Mucosa of gallbladder (tissue), 1 donor: ENCODE measurements at regions not wholly inside any gene's neighbourhood (a gene's known extent, or its start where the extent isn't known, plus 50 kb on each side); places are given as distances from the start of the nearest gene placed in this dataset.

Experiments
- DNase-seq: peaks from one replicate; pipeline ENCODE4 v3.0.0-alpha.2; 2020; ENCODE audit warnings: low spot score
- donor health status: DM: no; HTN: no; CAD: no.

DNA sequence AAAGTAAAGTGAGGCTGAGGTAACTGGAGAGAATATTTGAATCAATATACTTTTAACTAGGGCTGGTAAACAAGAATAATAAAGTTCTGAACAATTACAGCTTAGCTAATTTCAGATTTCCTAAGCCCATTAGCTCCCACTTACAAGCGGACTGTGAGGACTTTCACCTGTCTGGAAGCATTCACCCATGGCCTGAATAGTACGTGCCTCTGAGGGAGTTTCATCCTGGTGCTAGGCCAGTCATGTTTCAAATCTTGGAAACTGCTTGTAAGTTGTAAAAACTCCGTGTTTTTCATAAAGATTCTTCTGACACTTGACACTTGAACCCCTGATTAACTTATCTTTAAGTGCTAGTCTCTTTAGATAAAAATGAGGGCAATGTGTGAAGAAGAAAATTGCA, 975.2 kb upstream of the GHITM start:
- no peak for DNase-seq

DNA sequence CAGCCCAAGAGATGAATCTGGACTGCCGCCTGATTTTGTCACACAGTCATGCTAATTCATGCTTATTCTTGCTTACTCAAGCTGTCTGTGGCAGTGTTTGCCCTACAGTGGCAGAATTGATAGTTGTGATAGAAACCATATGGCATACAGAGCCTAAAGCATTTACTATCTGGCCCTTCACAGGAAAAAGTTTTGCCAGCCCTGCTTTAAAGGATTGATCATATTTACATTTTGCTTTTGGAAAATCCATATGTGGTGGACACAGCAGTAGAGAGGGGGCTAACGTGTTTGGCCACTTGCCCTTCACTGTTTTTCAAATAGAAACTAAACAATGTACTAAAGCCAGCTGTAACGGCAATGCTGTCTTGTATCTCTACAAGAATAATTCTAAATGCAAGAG, 974.0 kb upstream of the GHITM start:
- no peak for DNase-seq

DNA sequence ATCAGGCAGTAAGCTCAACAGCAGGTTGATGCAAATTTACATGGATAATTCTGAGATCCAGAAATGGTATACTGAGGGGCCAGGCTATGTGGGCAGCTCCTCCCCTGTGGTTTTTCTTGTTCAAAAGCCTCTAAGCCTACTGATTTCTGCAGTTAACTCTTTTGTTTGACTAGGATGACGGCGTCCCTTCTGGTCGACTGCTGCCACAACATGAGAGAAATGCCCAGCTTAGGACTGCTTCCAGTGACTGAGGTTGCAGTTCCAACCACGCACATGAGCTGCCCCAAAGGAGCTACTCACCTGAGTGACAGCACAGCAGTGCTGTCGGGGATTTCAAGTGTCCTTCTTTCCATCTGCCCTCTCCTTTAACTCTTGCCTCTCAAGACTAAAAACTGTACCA, 973.0 kb upstream of the GHITM start:
- no peak for DNase-seq

DNA sequence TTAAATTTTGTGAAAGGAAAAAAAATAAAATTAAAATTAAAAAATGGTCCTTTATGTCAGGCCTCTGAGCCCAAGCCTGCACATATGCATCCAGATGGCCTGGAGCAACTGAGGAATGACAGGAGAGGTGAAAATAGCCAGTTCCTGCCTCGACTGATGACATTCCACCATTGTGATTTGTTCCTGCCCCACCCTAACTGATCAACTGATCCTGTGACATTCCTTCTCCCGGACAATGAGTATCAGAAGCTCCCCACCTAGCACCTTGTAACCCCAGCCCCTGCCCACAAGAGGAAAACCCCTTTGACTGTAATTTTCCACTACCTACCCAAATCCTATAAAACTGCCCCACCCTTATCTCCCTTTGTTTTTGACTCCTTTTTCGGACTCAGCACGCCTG, 972.2 kb upstream of the GHITM start:
- DNase-seq: no peak

DNA sequence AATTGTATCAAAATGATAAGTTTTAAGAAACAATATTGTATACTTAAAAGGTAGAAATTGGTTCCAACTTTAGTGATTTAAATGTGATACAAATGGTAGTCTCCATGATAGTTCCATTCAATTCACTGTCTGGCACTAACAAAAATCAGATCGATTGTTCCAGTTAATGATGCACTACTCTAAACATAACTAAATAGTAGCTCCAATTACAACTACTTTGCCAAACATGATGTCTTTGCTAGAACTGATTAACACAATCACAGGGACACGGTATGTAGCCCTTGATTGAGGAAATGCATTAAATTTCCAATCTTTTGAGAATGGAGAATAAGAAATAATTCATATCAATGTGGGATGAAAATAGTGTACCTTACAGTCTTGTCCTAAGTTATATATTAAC, 962.4 kb upstream of the GHITM start:
- no peak for DNase-seq

DNA sequence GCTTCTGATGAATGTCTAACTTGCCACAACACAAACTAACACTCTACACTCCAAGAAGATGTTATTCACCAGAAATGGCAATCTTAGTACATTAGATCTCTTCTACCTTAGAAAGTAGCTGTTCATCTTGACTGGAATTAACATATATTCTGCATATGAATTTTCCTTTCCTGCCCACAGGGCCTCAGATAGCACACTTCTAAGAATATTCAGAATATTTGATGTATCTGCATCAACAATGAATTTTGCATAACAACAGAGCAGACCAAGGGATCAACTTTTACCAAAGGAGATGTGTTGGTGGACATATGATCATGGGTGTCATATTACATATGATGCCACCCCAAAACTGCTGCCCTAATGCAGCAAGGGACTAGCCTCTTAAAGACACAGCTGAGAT, 960.8 kb upstream of the GHITM start:
- DNase-seq: no peak

DNA sequence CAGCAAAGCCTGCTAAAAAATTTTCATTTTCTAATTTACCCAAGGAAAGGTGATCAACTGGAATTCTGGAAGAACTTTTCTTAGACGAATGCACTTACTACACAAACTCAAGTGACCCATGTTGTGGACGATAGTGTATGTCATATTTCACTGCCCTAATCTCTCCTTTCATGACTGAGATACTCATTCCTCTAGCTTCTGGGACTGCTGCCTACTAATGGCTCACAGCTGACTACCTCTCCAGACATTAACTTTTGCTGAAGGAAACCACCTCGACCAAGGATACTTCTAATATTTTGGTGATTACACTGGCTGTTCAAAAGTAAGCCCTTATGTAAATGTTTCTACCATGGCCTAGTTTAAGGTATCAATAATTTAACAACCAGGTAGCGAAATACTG, 959.9 kb upstream of the GHITM start:
- DNase-seq: no peak

DNA sequence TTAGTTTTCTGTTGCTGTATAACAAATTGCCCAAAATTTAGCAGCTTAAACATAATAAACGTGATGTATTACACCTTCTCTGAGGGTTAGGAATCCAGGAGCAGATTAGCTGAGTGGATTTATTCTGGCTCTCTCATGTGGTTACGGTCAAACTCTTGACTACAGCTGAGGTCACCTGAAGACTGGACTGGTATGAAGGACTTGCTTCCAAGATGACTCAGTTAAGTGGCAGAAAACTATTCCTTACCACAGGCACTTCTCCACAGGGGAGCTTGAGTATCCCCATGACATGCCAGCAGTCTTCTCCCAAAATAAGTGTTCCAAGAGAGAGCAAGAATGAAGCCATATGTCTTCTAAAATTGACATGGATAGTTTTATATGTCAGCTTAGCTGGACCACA, 957.2 kb upstream of the GHITM start:
- no peak for DNase-seq

DNA sequence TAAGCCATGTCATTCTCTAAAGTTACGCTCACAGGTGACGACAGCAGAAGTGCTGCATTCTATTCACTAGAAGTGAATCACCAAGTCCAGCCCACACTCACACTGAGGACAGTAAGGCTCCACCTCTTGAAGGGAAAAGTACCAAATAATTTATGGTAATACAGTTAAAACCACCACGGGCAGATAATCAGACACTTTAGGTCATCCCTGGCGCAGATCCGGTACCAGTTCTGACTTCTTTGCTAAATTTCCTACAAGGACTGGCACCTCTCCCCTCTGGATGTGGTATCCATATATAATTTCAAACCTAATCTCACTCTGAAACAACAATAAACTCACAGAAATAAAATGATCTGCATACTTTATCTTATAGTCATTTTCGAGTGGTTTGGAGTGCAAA, 954.7 kb upstream of the GHITM start:
- DNase-seq: no peak

DNA sequence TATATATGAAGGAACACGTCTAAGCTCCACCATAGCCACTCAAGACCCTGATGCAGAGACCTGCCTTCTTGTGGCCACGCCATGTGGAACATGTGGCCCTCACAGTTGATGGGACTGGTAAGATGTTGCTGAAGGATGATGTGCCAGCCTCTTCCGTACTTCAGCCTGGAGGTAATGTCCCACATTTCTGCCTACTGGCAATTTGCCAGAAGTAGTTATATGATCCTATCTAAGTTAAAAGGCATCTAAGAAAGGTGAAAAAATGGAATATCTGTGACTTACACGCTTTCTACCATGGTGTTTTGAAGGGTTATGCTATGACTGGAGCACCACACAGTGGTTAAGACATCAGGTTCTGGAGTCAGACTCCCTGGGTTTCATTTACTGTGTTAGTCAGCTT, 948.7 kb upstream of the GHITM start:
- DNase-seq: no peak

DNA sequence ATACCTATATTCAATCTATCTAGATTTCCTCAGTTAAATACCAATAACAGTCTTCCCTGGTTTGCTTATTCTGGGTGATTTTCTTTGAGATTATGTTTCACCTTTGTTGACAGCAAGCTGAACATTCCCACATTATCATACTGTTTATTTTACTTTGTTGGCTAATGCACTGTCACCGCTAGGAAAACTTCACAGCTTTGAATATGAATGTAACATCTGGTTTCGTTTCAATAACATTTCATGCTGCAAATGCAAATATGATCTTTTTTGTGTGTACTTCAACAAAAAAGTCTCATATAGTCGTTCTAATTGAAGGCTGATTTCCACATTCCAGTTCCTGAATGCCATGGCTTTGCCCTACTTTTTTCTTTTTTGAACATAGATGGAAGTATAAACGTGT, 946.3 kb upstream of the GHITM start:
- DNase-seq: no peak

DNA sequence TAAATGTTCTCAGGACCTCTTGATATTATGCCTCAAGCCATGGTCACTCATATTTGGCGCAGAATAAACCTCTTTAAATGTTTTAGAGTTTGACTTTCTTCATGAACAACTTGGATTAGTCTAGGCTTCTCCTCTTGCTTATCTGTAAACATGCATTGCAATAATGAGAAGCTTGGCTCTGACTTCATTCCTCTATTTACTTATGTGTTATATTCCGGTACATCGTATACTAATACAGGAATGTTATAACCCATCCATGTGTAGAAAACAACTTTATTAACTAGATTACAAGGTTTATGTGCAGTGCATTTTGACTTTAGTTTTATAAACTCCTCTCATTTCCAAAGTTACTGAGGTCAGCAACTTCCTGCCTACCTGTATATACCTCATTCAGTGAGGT, 944.3 kb upstream of the GHITM start:
- DNase-seq: no peak

DNA sequence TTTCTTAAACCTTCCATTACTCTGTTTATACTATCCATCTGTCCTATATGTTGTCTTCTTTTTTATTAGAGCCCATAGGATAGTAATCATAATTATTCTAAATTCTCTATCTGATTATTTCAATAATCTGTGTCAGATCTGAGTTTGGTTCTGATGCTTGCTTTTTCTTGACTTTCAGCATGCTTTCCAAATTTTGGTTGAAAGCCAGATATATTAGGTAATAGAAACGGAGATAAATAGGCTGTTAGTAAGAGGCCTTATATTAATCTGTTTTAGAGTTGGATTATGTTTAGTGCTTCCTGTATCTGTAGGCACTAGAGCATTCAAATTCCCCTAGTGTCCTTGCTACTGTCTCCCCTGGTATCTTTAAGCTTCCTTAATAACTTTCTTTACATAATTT, 939.9 kb upstream of the GHITM start:
- DNase-seq: no peak

DNA sequence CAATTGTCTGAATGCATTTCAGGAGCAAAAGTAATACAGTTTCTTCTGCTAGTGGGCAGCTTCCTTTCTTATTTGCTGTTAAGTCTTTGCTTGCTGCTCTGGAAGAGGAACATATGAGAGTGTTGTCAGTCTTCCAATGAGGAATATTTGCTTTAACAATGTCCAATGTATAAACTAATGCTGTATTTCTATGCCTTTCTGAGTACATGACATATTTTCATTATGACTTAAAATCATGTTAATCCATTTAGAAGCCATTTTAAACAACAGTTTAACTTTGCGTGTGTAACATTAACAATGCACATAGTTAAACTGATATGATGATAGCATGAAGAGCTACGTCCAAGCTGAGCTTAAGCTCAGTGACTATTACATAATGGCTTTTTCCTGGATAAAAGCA, 933.4 kb upstream of the GHITM start:
- DNase-seq: no peak

DNA sequence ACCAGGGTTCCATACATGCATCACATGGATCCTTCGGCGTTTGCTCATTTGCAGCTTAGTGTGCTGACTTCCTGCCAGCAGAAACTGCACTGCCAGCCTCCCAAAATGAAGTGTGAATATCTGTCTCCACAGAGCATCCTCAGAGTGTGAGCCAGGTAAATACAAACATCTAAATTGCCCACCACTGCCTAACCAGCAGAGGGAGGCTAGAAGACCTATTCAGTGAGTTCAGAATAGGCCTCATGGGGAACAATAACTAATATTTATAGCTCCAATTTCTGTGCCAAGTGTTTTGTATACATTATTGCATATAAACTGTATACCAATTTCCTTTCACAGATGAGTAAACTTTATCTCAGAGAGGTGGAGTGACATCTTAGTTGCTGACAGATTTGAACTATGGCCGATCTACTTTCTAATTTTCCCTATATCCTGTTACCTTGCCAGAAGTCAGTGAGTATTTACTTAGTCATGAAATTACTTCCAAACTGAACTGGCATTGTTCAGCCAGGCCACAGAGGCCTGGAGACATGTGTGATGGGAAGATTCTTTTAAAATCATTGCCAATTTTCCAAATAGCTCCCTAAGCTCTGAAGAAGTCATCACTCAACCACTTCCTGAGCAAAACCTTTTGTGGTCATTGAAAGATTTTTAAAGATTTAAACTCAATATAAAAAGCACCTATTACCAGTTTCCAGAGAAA, 926.5 kb upstream of the GHITM start:
- DNase-seq: no peak

DNA sequence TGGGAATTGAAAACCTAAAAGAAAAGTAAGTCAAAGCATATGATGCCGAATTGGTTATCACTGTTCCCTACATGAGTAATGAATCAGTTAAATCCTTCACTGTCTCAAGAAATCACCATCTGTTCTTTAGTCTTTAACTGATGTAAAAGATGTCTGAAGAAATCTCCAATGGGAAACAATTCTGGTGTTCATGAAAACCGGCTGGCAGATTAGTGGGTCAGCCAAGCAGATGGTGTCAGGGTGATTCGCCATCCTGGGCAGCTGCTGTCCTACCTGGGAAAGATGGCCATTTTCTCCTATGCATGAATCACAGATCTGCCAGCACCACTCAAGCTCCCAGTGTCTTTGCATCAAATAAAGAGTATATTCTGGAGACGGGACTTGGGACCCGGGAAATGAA, 925.2 kb upstream of the GHITM start:
- DNase-seq: no peak

DNA sequence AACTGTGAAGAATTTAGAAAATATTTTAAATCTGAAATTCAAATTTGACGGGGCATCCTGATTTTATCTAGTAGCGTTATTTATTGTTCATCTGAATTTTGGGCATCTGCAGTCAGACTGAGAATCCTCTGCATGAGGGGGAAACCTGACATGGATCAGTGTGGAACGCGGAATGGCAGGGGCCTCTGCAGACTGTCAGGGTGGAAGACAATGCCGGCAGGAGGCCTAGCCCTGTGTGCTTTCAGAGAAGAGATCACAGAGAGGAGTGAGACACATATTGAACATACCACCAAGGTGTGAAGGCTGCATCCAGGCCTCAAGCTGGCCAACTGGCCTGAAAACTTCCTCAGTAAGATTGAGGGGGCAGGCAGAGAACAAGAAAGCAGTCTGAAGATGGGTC, 921.1 kb upstream of the GHITM start:
- no peak for DNase-seq

DNA sequence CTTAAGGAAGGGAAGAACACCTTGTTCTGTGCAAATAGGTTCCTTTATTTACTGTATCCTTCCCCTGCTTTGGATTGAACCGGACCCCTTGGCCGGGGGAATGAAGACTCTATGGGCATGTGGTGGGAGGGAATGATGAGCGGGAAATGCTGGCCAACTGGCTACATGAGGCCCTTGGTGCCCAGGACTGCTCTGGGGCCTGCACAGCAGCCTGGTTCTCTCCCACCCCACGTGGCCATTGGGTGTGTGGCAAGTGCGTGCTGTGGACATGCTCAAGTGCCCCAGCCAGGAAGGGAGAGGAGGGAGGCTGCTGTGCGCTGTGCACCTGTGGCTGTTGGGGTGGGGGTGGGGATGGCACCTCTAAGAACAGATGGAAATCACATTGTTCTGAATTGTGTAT, 917.0 kb upstream of the GHITM start:
- no peak for DNase-seq

DNA sequence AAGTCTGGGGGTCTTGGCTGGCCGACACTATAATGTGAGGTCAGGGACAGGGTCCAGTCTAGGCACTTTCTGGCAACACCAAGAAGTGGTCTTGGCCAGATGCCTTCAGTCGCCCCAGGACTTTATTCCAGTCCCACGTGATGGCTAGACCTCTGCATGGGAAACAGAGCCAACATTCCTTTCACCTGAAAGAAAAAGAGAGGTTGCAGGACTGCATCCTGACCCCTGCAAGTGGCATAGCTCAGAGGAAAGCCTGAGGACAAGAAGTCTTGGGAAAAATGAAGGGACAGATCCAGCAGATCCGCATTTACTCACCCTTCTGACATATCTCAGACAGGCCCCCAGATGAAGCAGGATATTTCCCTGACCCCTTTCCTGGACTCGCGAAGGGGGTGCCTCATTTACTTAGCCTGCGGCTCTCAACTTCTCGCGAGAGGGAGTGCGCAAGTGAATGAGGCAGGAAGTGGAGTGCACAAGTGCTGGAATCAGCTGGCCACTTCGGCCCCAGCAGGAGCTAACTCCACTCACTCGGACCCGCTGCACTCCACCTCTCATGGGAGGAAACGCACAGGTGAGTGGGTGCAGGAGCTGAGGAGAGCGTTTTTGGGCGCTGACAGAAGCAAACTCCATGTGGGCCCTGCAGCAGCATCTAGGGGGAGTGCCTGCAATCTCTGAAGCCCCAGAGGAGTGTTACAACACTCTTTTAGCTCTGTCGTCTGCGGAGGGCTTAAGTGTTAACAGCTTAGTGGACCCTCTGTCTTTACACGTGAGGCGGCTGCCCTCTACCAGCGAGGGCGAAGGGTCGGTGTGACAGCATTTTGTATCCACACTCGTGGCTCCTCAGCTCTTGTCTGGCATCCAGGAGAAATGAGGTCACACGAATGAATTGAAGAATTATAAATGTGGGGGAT, 916.2 kb upstream of the GHITM start:
- DNase-seq: no peak

DNA sequence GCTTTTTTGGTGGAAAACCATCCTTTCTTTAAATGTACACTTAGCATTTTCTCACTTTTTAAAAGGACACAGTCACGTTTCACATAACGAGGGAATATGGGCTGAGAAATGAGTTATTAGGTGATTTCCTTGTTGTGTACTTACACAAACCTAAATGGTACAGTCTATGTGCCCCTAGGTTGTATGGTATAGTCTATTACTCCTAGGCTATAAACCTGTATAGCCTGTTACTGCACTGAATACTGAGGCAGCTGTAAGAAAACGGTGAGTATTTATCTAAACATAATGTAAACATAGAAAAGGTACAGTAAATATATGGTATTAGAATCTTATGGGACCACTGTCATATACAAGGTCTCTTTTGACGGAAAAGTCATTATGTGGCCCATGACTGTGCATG, 913.5 kb upstream of the GHITM start:
- no peak for DNase-seq

DNA sequence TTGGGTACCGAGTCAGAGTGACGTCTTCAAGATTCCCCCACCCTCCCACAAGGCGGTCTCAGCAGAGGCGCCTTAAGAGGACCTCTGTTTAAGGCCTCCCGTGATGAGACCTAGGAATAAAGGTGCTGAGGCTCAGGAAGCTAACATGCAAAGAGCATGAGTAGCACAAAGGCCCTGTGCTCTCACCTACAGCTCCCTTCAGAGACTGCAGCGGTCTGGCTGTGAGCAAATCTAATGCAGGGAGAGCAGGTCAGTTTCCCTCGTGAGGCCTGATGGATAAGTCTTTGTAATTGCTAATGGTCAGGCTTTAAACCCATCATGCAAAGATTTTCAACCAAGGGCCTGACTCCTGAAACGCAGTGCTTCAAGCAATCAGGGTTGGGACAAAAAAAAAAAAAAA, 909.3 kb upstream of the GHITM start:
- no peak for DNase-seq

DNA sequence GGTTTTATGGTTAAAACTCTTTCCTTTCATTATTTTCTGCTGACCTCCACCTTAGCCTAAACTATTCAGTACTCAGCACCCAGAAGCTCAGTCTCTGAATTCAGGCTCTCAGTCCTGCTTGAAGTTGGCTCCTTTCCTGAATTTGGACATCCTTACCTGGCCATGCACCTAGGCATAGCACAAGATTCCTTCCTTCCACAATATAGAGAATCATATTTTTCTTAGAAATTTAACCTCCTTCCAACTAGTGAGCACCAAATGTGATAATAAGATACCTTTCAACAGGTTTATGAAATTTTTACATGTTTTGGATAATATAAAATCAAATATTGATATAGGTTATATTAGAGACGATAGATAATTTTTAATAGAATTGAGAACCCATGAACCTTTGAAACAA, 905.6 kb upstream of the GHITM start:
- DNase-seq: no peak

DNA sequence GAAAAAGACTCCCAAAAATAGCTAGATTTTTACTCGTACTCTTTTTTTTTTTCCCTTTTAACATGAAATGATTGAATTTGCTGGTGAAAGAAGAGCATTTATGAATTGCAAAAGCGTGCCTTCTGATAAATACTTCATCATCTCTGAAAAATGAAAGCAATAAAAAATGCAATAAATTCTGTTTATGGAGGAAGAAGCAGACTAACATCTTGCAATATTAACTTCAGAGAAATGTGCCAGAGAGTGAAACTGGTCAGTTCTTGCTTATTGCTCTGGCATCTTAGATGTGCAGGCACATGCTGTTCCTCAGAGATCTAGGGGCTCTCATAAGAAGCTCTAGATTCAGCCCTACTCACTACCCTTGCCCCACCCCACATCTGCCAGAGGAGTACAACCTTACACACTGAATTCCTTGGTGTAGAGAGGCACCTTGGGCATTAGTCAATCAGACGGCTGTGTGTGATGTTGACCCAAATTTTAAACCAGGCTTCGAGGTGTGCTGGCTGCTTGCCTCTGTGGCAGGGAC, 891.1 kb upstream of the GHITM start:
- no peak for DNase-seq
